Cardiac fibroblast (primary cell): ENCODE measurements at regions not wholly inside any gene's neighbourhood (a gene's known extent, or its start where the extent isn't known, plus 50 kb on each side); places are given as distances from the start of the nearest gene placed in this dataset.

Source experiments
- DNase-seq, 2 donors: peaks; one replicate each; pipeline versions ENCODE4 v3.0.0 to v3.0.0-alpha.2; 2010; ENCODE audit warnings: low read depth in 2 of 2
- H3K4me3 ChIP-seq, 2 donors: replicated peaks in 1 of 2; 1 replicate in 1 of 2; 2 replicates in 1 of 2; pipeline ENCODE4 v1.5.1; 2011; ENCODE audit warnings: low read depth in 2 of 2, low read length in 2 of 2, mild to moderate bottlenecking in 2 of 2, moderate library complexity in 1 of 2
- CTCF ChIP-seq: IDR thresholded peaks from one replicate; pipeline ENCODE4 v1.5.1; 2011; ENCODE audit warnings: low read depth, mild to moderate bottlenecking, low read length, inconsistent platforms

- no peak for DNase-seq
- no peak overlapping the region for H3K4me3 ChIP-seq
- TF ChIP-seq CTCF: no peak
These were observed 272.9 kb downstream of the IRS1 start for GRCh38 chr2:226526716-226527115.

DNA sequence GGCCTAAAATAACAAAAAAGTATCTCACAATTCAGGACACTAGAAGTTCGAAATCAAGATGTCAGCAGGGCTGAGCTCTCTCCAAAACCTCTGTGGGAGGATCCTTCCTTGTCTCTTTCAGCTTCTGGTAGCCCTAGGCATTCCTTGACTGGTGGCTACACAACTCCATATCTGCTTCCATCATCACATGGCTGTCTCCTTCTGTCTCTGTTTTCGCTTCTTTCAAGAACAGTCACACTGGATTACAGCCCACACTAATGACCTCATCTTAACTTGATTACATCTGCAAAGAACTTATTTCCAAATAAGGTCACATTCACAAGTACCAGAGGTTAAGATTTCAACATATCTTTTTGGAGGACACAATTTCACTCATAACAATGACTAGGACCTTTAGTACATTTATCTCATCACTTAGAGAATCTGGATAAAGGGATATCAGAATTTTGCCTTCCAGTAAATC, 275.2 kb downstream of the IRS1 start:
- H3K4me3 ChIP-seq: no peak overlapping the region
- TF ChIP-seq CTCF: no peak
- peak; percentile 84 to 96 for DNase-seq

DNA sequence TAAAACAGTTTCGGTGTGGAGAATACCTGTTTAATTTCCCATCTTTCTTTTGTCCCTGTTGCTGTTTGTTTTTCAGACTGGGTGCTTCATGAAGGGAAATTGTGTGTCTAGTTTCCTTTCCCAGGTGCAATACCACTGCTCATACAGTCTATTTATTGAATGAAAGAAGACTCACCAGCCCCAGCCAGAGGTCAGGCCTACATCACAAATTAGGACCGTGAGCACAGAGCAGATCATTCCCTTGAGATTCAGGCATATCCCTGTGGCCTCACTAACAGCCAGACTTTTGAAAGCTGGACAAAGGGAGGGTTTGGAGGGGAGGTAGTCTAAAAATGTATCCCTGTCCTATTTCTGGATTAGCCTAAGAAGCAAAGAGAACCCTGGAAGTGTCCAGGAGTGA, 278.9 kb downstream of the IRS1 start:
- DNase-seq: no peak
- no peak overlapping the region for H3K4me3 ChIP-seq
- no peak for TF ChIP-seq CTCF

GRCh38 chr2:226515344-226516055, 284.1 kb downstream of the IRS1 start:
- peak; percentile 17 to 61 for DNase-seq
- no peak for TF ChIP-seq CTCF
- H3K4me3 ChIP-seq: no peak overlapping the region

DNA sequence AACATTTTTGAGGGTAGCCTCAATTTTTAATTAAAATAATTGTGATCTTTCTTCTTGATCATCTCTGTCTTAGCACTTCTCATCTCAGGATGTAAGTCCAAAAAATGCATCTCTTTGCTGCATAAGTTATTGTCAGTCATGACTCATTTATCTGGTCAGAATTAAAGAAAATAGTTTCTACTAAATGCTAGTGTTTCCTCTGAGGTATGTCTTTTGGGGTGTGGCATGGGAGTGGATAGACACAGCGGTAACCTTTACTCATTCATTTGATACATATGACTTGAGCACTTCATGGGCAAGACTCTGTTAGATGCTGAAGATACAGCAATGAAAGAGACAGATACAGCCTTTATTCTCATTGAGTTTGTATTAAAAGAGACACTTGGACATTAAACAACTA, 284.7 kb downstream of the IRS1 start:
- DNase-seq: peak; percentile 3 to 60
- TF ChIP-seq CTCF: no peak
- H3K4me3 ChIP-seq: no peak overlapping the region

DNA sequence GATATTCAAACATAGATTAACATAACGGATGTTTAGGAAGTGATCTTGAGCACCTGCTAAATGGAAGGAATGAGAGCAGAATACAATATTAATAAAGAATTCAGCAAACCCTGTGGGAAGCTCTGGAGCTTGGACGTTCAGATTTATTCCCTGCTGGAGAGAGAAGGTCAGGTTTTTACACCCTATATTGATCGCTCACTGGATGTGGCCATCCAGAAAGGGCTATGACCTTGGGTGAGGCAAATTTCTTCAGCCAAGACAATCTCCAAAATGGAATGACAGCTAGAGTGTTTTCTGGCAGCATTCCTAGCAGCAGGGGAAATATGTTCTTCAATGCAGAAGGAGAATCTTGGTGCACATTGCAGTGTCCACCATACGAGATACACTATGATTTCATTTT, 288.3 kb downstream of the IRS1 start:
- H3K4me3 ChIP-seq: no peak overlapping the region
- no peak for TF ChIP-seq CTCF

GRCh38 chr2:226508683-226509082, 290.9 kb downstream of the IRS1 start:
- peak; percentile 26 to 28 for DNase-seq
- H3K4me3 ChIP-seq: no peak overlapping the region
- no peak for TF ChIP-seq CTCF

More for the DNA sequence above, 288.3 kb downstream of the IRS1 start:
- DNase-seq: no peak
